HCT116 (cell line): ENCODE measurements at regions not wholly inside any gene's neighbourhood (a gene's known extent, or its start where the extent isn't known, plus 50 kb on each side); places are given as distances from the start of the nearest gene placed in this dataset.

Experiments used
- ATAC-seq: fragments of 200-7000 bp; cut with Tn5 transposase; 2 replicates; pipeline ENCODE4 v1.9.1; 2020; ENCODE audit warnings: mild to moderate bottlenecking, moderate library complexity
- BruUV-seq: library from RNA; stranded (reverse); fragments of 400-500 nt; replicated peaks from 2 replicates; lab custom pipeline; 2021; lab: Mats Ljungman, UMichigan
- CTCF ChIA-PET: fragments of 300-600 bp; sonication (Branson Sonifier 250); formaldehyde crosslinking; loops from one replicate; lab custom pipeline; 2021; ENCODE audit warnings: antibody characterized with exemption; lab: Charles Lee
- POLR2A ChIA-PET: fragments of 300-600, 350-600 bp; sonication (Branson Sonifier 250); formaldehyde crosslinking; loops from one replicate; lab custom pipeline; 2021; ENCODE audit warnings: antibody characterized with exemption; lab: Charles Lee
- RAD21 ChIA-PET, 2 experiments: fragments of 300-600 bp; sonication (Branson Sonifier 250); formaldehyde crosslinking; loops; one replicate each; lab custom pipeline; 2023; ENCODE audit warnings: low total read pairs in 2 of 2; ENCODE audit not compliant: uncharacterized antibody in 2 of 2, unreplicated experiment in 2 of 2, low non-redundant PET in 1 of 2; lab: Charles Lee
- DNase-seq: peaks from one replicate; pipeline ENCODE4 v3.0.0-alpha.2; 2010; ENCODE audit warnings: low read depth, low spot score
- H2AFZ ChIP-seq: fragments of 200-600 bp; shearing (Covaris generic), sonication (generic); 2 replicates; pipeline ENCODE4 v1.6.1; 2017; ENCODE audit warnings: low read depth, mixed run types, mixed read lengths, antibody characterized with exemption, low read length; ENCODE audit not compliant: poor library complexity, severe bottlenecking
- H3K27ac ChIP-seq: 2 replicates; pipeline ENCODE4 v1.5.1; 2012; ENCODE audit warnings: low read depth, low read length
- H3K27me3 ChIP-seq: fragments of 200-600 bp; sonication (generic); 2 replicates; pipeline ENCODE4 v1.6.1; 2016; ENCODE audit warnings: mixed run types, low read length, mixed read lengths; ENCODE audit not compliant: insufficient read depth
- H3K36me3 ChIP-seq, 2 experiments: fragments of 200-500 bp in 1 of 2; fragments of 200-600 bp in 1 of 2; sonication (Bioruptor generic) in 1 of 2; sonication (generic) in 1 of 2; 2 replicates each; pipeline versions ENCODE4 v1.5.1 to v1.6.1; 2014 to 2016; ENCODE audit warnings: low read length in 2 of 2, inconsistent platforms in 1 of 2, mixed read lengths in 1 of 2, mixed run types in 1 of 2; ENCODE audit not compliant: insufficient read depth in 2 of 2, control insufficient read depth in 1 of 2
- H3K4me1 ChIP-seq, 2 experiments: fragments of 200-600 bp in 1 of 2; sonication (generic) in 1 of 2; 2 replicates each; pipeline versions ENCODE4 v1.5.1 to v1.6.1; 2012 to 2017; ENCODE audit warnings: low read length in 2 of 2, inconsistent platforms in 1 of 2, mild to moderate bottlenecking in 1 of 2, mixed read lengths in 1 of 2, mixed run types in 1 of 2, moderate library complexity in 1 of 2; ENCODE audit not compliant: insufficient read depth in 2 of 2, control insufficient read depth in 1 of 2
- H3K4me2 ChIP-seq: fragments of 200-600 bp; sonication (generic); 2 replicates; pipeline ENCODE4 v1.6.1; 2017; ENCODE audit warnings: mixed run types, low read length, mixed read lengths
- H3K4me3 ChIP-seq, 2 experiments: fragments of 200-600 bp in 1 of 2; sonication (generic) in 1 of 2; replicated peaks in 1 of 2; 2 replicates each; pipeline ENCODE4 v1.5.1; 2011 to 2016; ENCODE audit warnings: low read length in 2 of 2, control low read depth in 1 of 2, low read depth in 1 of 2, mild to moderate bottlenecking in 1 of 2, mixed read lengths in 1 of 2, mixed run types in 1 of 2
- H3K79me2 ChIP-seq: fragments of 200-600 bp; sonication (generic); 2 replicates; pipeline ENCODE4 v1.6.1; 2017; ENCODE audit warnings: mild to moderate bottlenecking, mixed run types, low read length, moderate library complexity, mixed read lengths; ENCODE audit not compliant: insufficient read depth
- H3K9ac ChIP-seq: fragments of 200-600 bp; sonication (generic); 2 replicates; pipeline ENCODE4 v1.6.1; 2016; ENCODE audit warnings: low read length, mixed read lengths
- H3K9me2 ChIP-seq: fragments of 200-600 bp; sonication (generic), shearing (Covaris generic); 2 replicates; pipeline ENCODE4 v1.6.1; 2017; ENCODE audit warnings: mixed run types, mild to moderate bottlenecking, moderate library complexity; ENCODE audit not compliant: insufficient read depth
- H3K9me3 ChIP-seq, 2 experiments: fragments of 200-500 bp in 1 of 2; fragments of 200-600 bp in 1 of 2; sonication (Bioruptor generic) in 1 of 2; sonication (generic) in 1 of 2; 2 replicates each; pipeline ENCODE4 v1.6.1; 2014 to 2017; ENCODE audit warnings: low read length in 2 of 2, mixed read lengths in 2 of 2, inconsistent platforms in 1 of 2, low read depth in 1 of 2, mild to moderate bottlenecking in 1 of 2, mixed run types in 1 of 2, moderate library complexity in 1 of 2; ENCODE audit not compliant: control insufficient read depth in 1 of 2, insufficient read depth in 1 of 2
- H4K20me1 ChIP-seq: fragments of 200-600 bp; sonication (generic), shearing (Covaris generic); 2 replicates; pipeline ENCODE4 v1.6.1; 2017; ENCODE audit warnings: mixed run types, mild to moderate bottlenecking, moderate library complexity; ENCODE audit not compliant: insufficient read depth
- CBX3 ChIP-seq: IDR thresholded peaks from 2 replicates; pipeline ENCODE4 v1.6.1; 2012; ENCODE audit warnings: low read depth
- CTCF ChIP-seq, 3 experiments: fragments of 200-600 bp in 1 of 3; sonication (generic) in 1 of 3; IDR thresholded peaks in 2 of 3; conservative IDR thresholded peaks in 1 of 3; 2 replicates each; pipeline ENCODE4 v1.5.1; 2012 to 2017; ENCODE audit warnings: low read depth in 2 of 3, low read length in 2 of 3, antibody characterized with exemption in 1 of 3, borderline replicate concordance in 1 of 3, control low read depth in 1 of 3, mild to moderate bottlenecking in 1 of 3, mixed read lengths in 1 of 3, mixed run types in 1 of 3, moderate library complexity in 1 of 3; ENCODE audit not compliant: insufficient read depth in 1 of 3
- EZH2 ChIP-seq: fragments of 200-600 bp; sonication (generic); IDR thresholded peaks from 2 replicates; pipeline ENCODE4 v1.6.1; 2017; ENCODE audit warnings: antibody characterized with exemption, mixed run types
- FOSL1 ChIP-seq: IDR thresholded peaks from 2 replicates; pipeline ENCODE4 v1.6.1; 2012; ENCODE audit warnings: low read depth
- JUND ChIP-seq: IDR thresholded peaks from 2 replicates; pipeline ENCODE4 v1.6.1; 2012
- MAX ChIP-seq: IDR thresholded peaks from 2 replicates; pipeline ENCODE4 v1.6.1; 2012
- POLR2AphosphoS5 ChIP-seq: IDR thresholded peaks from 2 replicates; pipeline ENCODE4 v1.6.1; 2011; ENCODE audit warnings: mild to moderate bottlenecking, low read depth, low read length, moderate library complexity
- RAD21 ChIP-seq: IDR thresholded peaks from 2 replicates; pipeline ENCODE4 v1.6.1; 2012; ENCODE audit warnings: low read depth, mild to moderate bottlenecking
- SP1 ChIP-seq: IDR thresholded peaks from 2 replicates; pipeline ENCODE4 v1.6.1; 2012; ENCODE audit warnings: low read depth
- TCF7L2 ChIP-seq: IDR thresholded peaks from 2 replicates; pipeline ENCODE4 v1.7.0; 2011; ENCODE audit warnings: borderline replicate concordance, inconsistent platforms; ENCODE audit not compliant: insufficient read depth, insufficient read length; ENCODE audit errors: extremely low read depth
- ZFX ChIP-seq: fragments of 450-650 bp; IDR thresholded peaks from 2 replicates; pipeline ENCODE4 v1.6.1; 2017
- intact Hi-C: fragments of 100-400 bp; cut with micrococcal nuclease; formaldehyde crosslinking; loops from 2 replicates; pipeline ENCODE4 v1.10.0; 2022
- TF ChIP-seq, protein P1 (sequence below): IDR thresholded peaks from 2 replicates; pipeline ENCODE4 v1.6.1; 2011; ENCODE audit warnings: mild to moderate bottlenecking, low read length, moderate library complexity; ENCODE audit not compliant: insufficient replicate concordance; ENCODE audit errors: extremely low read depth

GRCh38 chr18:4631239-4631638, 176.1 kb upstream of the DLGAP1 start:
- Histone ChIP-seq H2AFZ (no peak overlapping the region), H3K9ac (no peak overlapping the region), H3K36me3 (no peaks in the 10 kb centered on the region), H3K4me1 (no peaks in the 10 kb centered on the region), H3K27me3 (no peaks in the 10 kb centered on the region), H3K4me2 (no peak overlapping the region), H4K20me1 (no peaks in the 10 kb centered on the region), H3K9me2 (no peaks in the 10 kb centered on the region), H3K27ac (no peak overlapping the region), H3K9me3 (peaks cover 23 to 24% of the 10 kb centered on the region in 2 experiments; a peak in 3 of 4 replicates), H3K79me2 (no peaks in the 10 kb centered on the region), H3K4me3 (no peak overlapping the region)
- ChIA-PET POLR2A (no interaction called here), CTCF (no interaction called here), RAD21 (no interaction called here)
- intact Hi-C loops, result no loop called here
- BruUV-seq, result no TSS peak
- TF ChIP-seq CTCF (IDR thresholded peaks at IDR 0.05 in 2 of 3, conservative IDR thresholded peaks at IDR 0.05 in 1 of 3; ENCODE audit: borderline replicate concordance in 1 of 3, insufficient read depth in 1 of 3, low read depth in 2 of 3, low read length in 2 of 3), result no peak
- no peak for TF ChIP-seq EZH2
- TF ChIP-seq TCF7L2, result no peak
- no peak for TF ChIP-seq RAD21
- no peak for TF ChIP-seq MAX
- TF ChIP-seq ZFX, result no peak
- TF ChIP-seq SP1, result no peak
- TF ChIP-seq JUND, result no peak
- TF ChIP-seq CBX3, result no peak
- TF ChIP-seq POLR2AphosphoS5, result no peak
- no peak for TF ChIP-seq FOSL1
- TF ChIP-seq, protein P1, sequence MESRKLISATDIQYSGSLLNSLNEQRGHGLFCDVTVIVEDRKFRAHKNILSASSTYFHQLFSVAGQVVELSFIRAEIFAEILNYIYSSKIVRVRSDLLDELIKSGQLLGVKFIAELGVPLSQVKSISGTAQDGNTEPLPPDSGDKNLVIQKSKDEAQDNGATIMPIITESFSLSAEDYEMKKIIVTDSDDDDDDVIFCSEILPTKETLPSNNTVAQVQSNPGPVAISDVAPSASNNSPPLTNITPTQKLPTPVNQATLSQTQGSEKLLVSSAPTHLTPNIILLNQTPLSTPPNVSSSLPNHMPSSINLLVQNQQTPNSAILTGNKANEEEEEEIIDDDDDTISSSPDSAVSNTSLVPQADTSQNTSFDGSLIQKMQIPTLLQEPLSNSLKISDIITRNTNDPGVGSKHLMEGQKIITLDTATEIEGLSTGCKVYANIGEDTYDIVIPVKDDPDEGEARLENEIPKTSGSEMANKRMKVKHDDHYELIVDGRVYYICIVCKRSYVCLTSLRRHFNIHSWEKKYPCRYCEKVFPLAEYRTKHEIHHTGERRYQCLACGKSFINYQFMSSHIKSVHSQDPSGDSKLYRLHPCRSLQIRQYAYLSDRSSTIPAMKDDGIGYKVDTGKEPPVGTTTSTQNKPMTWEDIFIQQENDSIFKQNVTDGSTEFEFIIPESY, result no peak
- ATAC-seq, result no peak
- no peak for DNase-seq
